ENCODE measurements at regions not wholly inside any gene's neighbourhood (a gene's known extent, or its start where the extent isn't known, plus 50 kb on each side); places are given as distances from the start of the nearest gene placed in this dataset.

- no peak for ATAC-seq
- Histone ChIP-seq H3K4me1 (ENCODE audit: control insufficient read depth, insufficient read depth, low read length) (no peaks in the 10 kb centered on the region), H3K4me3 (ENCODE audit: low read depth in 2 of 2, low read length in 2 of 2) (no peak overlapping the region), H3K9me3 (ENCODE audit: control insufficient read depth, insufficient read depth, low read depth, low read length) (no peaks in the 10 kb centered on the region), H3K36me3 (ENCODE audit: control insufficient read depth, insufficient read depth, low read length) (no peaks in the 10 kb centered on the region; the same call in 1 of the 2 replicates), H3K27me3 (ENCODE audit: control insufficient read depth, insufficient read depth, low read length) (no peaks in the 10 kb centered on the region), H3K27ac (ENCODE audit: low read length) (no peak overlapping the region)
- CTCF ChIA-PET = no interaction called here
- DNase-seq (ENCODE audit: low read depth, low spot score) = no peak
- TF ChIP-seq CTCF (IDR thresholded peaks at IDR 0.05) = no peak
- no TSS peak for BruUV-seq (replicated peaks)
- intact Hi-C loops (cut with micrococcal nuclease; ENCODE audit: unreplicated experiment) (no loop called here), in situ Hi-C loops (cut with HindIII; ENCODE audit: low pct_unique_long_range_greater_than_20kb, low sequenced_read_pairs) (no loop called here)
- POLR2A ChIA-PET = no interaction called here
Measured at GRCh38 chr4:167943872-167944505, 148.3 kb upstream of the ANXA10 start.

- Histone ChIP-seq H3K4me3 (ENCODE audit: low read depth in 2 of 2, low read length in 2 of 2) (no peak overlapping the region), H3K27ac (ENCODE audit: low read length) (no peak overlapping the region), H3K9me3 (ENCODE audit: control insufficient read depth, insufficient read depth, low read depth, low read length) (no peaks in the 10 kb centered on the region), H3K36me3 (ENCODE audit: control insufficient read depth, insufficient read depth, low read length) (no peaks in the 10 kb centered on the region; the same call in 1 of the 2 replicates), H3K27me3 (ENCODE audit: control insufficient read depth, insufficient read depth, low read length) (no peaks in the 10 kb centered on the region), H3K4me1 (ENCODE audit: control insufficient read depth, insufficient read depth, low read length) (no peaks in the 10 kb centered on the region)
- DNase-seq (ENCODE audit: low read depth, low spot score) (no peak), ATAC-seq (no peak)
- ChIA-PET CTCF (no interaction called here), POLR2A (no interaction called here)
- intact Hi-C loops (cut with micrococcal nuclease; ENCODE audit: unreplicated experiment) = no loop called here
- TF ChIP-seq TCF7L2 (IDR thresholded peaks at IDR 0.05; ENCODE audit: low read depth, low read length) (no peak), CTCF (IDR thresholded peaks at IDR 0.05) (no peak), POLR2AphosphoS5 (IDR thresholded peaks at IDR 0.05; ENCODE audit: low read depth, low read length) (no peak), SIN3A (IDR thresholded peaks at IDR 0.05; ENCODE audit: borderline replicate concordance, insufficient read depth, low read depth, low read length) (no peak)
- TF ChIP-seq, protein P1, sequence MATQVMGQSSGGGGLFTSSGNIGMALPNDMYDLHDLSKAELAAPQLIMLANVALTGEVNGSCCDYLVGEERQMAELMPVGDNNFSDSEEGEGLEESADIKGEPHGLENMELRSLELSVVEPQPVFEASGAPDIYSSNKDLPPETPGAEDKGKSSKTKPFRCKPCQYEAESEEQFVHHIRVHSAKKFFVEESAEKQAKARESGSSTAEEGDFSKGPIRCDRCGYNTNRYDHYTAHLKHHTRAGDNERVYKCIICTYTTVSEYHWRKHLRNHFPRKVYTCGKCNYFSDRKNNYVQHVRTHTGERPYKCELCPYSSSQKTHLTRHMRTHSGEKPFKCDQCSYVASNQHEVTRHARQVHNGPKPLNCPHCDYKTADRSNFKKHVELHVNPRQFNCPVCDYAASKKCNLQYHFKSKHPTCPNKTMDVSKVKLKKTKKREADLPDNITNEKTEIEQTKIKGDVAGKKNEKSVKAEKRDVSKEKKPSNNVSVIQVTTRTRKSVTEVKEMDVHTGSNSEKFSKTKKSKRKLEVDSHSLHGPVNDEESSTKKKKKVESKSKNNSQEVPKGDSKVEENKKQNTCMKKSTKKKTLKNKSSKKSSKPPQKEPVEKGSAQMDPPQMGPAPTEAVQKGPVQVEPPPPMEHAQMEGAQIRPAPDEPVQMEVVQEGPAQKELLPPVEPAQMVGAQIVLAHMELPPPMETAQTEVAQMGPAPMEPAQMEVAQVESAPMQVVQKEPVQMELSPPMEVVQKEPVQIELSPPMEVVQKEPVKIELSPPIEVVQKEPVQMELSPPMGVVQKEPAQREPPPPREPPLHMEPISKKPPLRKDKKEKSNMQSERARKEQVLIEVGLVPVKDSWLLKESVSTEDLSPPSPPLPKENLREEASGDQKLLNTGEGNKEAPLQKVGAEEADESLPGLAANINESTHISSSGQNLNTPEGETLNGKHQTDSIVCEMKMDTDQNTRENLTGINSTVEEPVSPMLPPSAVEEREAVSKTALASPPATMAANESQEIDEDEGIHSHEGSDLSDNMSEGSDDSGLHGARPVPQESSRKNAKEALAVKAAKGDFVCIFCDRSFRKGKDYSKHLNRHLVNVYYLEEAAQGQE (IDR thresholded peaks at IDR 0.05; ENCODE audit: insufficient read depth in 1 of 2, low read depth in 2 of 2, low read length in 1 of 2) = no peak
- no TSS peak for BruUV-seq (replicated peaks)
- in situ Hi-C loops (cut with HindIII; ENCODE audit: low pct_unique_long_range_greater_than_20kb, low sequenced_read_pairs) = no loop called here
Measured at GRCh38 chr4:167944721-167945120, 147.6 kb upstream of the ANXA10 start.

Data from Panc1 (cell line).